22Rv1 (cell line): ENCODE measurements at regions not wholly inside any gene's neighbourhood (a gene's known extent, or its start where the extent isn't known, plus 50 kb on each side); places are given as distances from the start of the nearest gene placed in this dataset.

Experiments used
- ZFX ChIP-seq: fragments of 450-650 bp; IDR thresholded peaks from 2 replicates; pipeline ENCODE4 v1.6.1; 2017; ENCODE audit warnings: antibody characterized with exemption, borderline replicate concordance
- TF ChIP-seq, protein P1 (sequence below): fragments of 450-650 bp; IDR thresholded peaks from 2 replicates; pipeline ENCODE4 v1.5.1; 2017; ENCODE audit warnings: mild to moderate bottlenecking

DNA sequence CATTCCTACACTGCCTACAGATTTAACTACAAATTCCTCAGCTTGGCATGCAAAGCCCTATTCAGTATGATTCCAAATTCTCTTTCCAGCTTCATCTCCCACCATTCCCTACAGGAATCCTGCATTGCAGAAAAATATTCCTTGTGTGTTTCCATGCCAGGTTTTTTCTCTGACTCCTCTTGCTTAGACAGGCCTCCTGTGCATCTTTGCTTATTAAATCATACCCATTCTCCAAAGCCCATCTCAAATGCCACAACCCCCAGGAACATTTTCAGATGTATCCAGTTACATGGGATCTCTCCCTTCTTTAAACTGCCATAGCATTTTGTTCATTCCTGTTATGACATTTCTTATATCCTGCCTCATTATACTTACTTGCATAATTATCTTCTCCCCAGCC is 106.4 kb upstream of the GRIA3 start:
- TF ChIP-seq, protein P1, sequence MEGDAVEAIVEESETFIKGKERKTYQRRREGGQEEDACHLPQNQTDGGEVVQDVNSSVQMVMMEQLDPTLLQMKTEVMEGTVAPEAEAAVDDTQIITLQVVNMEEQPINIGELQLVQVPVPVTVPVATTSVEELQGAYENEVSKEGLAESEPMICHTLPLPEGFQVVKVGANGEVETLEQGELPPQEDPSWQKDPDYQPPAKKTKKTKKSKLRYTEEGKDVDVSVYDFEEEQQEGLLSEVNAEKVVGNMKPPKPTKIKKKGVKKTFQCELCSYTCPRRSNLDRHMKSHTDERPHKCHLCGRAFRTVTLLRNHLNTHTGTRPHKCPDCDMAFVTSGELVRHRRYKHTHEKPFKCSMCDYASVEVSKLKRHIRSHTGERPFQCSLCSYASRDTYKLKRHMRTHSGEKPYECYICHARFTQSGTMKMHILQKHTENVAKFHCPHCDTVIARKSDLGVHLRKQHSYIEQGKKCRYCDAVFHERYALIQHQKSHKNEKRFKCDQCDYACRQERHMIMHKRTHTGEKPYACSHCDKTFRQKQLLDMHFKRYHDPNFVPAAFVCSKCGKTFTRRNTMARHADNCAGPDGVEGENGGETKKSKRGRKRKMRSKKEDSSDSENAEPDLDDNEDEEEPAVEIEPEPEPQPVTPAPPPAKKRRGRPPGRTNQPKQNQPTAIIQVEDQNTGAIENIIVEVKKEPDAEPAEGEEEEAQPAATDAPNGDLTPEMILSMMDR = no peak
- no peak for TF ChIP-seq ZFX
